Activated CD8-positive, alpha-beta memory T cell treated with anti-CD3 and anti-CD28 coated beads, Interleukin-2, amount 50 U/mL, for 4 hours (primary cell): ENCODE measurements at regions not wholly inside any gene's neighbourhood (a gene's known extent, or its start where the extent isn't known, plus 50 kb on each side); places are given as distances from the start of the nearest gene placed in this dataset.
"Not testable (repeated sequence)": the region's sequence is repeated elsewhere in the genome, so short reads cannot be mapped to it uniquely, and the experiment has no call there.

ENCODE experiments used
- DNase-seq: peaks from one replicate; pipeline ENCODE4 v3.0.0-alpha.2; 2020

DNA sequence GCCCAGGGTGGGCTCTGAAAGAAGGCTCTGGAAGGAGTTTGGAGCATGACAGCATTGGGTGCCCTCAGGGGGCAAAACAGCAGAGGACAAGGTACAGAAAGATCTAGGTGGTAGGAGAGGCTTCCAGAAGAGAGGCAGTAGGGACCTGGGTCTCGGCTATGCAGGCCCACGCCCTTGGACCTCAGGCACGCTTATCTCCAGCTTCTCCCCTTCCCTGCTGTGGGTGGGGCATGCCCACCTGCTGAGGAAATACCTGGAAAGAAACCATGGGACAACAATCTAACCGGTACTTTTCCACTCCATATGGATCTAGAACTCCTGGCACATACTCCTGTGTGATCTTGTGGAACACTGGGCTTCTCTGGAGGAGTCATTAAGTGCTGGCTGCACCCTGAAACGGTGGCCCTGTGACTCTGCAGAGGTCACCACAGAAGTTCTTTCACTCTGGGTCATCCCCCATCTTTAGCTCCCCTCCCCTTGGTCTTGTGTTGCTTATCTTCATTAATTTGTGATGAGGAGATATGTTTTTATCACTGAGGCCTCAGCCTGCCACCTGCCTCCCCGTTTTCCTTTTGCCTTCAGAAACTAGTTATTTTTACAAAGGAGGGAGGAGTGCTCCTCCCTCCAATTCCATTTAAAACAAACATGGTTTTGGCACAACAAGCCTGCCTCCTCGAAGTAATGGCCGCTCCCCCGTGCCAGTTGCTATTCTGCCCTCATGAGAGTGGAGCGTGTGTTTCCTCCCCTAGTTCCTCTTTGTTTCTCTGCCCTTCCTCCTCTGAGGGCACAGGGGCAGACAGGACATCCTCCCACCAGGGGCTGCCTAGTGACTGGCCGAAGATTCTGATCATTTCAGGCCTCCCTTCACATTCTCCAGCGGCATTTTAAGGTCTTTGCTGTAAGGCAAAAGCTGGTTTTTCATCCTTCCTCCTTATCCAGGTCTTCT is 78.0 kb upstream of the ATP5PO start:
- no peak for DNase-seq

- not testable (repeated sequence) for DNase-seq
Observed at GRCh38 chr21:33992412-33992811, 76.8 kb upstream of the ATP5PO start.

DNA sequence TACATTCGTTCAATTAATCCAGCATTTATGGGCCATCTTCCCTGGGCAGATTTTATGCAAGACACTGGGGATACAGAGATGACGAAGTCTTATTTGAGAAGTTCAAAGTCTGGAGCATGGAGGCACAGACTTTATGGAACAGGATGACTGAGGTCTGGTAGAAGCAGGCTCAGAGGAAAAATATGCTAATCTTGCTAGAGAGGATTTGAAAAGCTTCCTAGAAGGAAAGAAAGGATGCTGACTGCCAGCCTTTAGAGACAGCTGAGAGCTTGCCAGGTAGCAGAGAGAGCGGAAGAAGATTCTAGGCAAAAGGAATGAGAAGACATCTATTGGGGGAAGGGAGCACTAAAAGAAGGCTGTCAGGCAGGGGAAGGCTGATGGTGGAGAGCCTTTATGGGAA is 75.5 kb upstream of the ATP5PO start:
- no peak for DNase-seq

GRCh38 chr21:33989440-33989839 is 73.8 kb upstream of the ATP5PO start:
- no peak for DNase-seq

- no peak for DNase-seq
Observed at GRCh38 chr21:33988237-33989017, 72.8 kb upstream of the ATP5PO start.

GRCh38 chr21:33987461-33987860 is 71.9 kb upstream of the ATP5PO start:
- no peak for DNase-seq

- no peak for DNase-seq
Observed at GRCh38 chr21:33985117-33986050, 69.8 kb upstream of the ATP5PO start.

DNA sequence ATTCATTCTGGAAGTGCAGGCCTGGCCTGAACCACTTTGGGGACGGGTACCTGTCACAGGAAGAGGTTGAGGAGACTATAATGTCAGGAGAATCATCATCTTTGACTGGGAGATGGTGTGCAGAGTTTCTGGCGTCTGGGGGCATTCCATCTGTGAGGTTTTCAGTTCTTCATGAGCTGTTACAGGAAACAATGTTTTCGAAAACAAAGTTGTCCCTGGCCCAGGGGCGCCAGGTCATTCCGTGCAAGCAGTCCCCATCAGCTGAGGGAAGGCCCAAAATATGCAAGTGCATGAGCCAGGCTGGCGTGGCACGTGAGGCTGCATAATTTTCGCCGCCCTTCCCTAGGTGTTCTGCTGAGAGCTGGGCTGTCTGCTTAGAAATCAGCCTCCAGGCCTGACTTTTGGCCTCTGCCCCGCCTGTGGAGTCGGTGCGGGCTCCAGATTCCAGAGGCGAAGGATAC is 68.4 kb upstream of the ATP5PO start:
- no peak for DNase-seq

DNA sequence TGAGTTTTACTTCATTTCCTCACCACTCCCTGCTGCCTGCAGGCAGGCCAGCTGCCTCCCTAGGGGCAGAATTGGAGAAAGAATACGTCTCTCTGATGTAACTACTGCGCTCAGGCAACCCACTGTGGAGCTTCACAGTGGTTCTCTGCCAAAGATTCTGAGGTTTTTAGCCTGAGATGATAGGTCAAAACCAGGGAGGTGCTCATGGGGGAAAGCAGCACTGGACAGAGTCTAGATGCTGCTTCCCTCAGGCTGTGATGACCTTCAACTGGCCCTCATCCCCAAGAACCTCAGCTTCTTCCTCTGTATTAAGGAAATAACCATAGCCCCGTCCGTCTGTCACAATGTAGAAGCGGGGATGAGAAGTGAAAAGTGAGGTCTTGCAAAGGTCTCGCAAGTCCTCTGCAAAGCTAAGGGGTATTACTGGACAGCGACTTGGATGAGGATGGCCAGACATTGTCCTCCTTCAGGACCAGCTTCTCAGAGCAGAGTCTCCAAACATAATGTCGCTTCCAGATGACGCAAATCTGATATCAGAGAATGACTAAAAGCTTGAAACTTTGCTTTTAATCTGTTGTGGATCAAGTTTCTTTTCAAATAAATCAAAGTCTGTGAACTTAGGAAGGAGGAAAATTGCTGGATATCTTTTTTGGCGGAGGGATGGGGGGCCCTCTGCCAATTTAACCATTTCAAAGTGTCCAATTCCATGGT is 65.9 kb upstream of the ATP5PO start:
- no peak for DNase-seq

- no peak for DNase-seq
Observed at GRCh38 chr21:33980276-33980916, 64.8 kb upstream of the ATP5PO start.

GRCh38 chr21:33978585-33978984 is 63.0 kb upstream of the ATP5PO start:
- no peak for DNase-seq

GRCh38 chr21:33977721-33978369 is 62.2 kb upstream of the ATP5PO start:
- no peak for DNase-seq

DNA sequence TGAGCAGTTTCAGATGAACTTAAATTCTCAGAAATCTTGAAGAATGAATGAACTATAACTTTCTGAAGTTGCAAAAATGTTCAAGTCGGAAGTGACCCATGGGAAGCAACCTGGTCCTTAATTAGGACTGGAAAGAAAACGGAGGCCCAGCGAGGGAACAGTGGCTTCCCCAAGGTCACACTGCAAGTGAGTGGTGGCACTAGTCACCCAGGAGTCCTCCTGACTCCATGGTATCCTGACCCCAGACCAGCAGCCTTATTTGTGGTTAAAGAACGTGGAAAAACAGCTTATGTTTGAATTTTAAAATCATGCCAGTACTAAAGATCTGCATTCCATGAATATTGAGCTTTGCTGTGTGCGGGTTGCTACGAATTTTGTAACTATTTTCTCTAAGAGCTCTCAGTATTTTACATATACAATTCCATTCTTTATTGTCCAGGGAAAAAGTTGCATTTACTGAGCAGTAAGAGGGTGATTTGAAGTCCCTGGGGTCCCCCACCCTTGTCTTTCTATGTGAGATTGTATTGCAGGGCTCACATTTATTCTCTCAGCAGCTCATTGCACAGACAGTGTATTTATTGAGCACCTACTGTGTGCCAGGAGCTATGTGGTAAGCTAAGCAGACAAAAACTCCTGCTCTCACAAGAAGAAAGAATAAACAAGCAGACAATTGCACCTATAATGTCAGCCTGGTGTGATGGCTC is 61.6 kb upstream of the ATP5PO start:
- no peak for DNase-seq

GRCh38 chr21:33976082-33977016 is 60.7 kb upstream of the ATP5PO start:
- peak; percentile 55 for DNase-seq

GRCh38 chr21:33975548-33976081 is 60.0 kb upstream of the ATP5PO start:
- DNase-seq, result peak; percentile 58

- DNase-seq, result no peak
Observed at GRCh38 chr21:33974513-33975468, 59.2 kb upstream of the ATP5PO start.

- no peak for DNase-seq
Observed at GRCh38 chr21:33973268-33973667, 57.7 kb upstream of the ATP5PO start.

DNA sequence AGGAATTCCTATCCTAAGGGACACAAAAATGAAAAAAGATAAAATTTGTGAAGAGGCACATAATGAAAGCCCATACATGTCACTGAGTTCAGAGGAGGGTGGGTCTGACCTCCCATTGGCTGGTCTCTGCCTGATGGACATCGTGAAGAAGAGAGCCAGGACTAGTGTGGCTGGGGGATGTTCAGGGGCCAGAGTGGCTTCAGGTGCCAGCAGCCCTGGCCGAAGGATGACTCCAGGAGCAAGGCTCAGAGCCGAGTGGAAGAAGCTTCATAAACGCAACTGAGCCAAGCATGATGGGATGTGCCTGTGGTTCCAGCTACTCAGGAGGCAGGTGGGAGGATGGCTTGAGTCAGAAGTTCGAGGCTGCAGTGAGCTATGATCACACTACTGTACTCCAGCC is 56.9 kb upstream of the ATP5PO start:
- no peak for DNase-seq
